Coronary artery (tissue), 2 donors: ENCODE measurements at regions not wholly inside any gene's neighbourhood (a gene's known extent, or its start where the extent isn't known, plus 50 kb on each side); places are given as distances from the start of the nearest gene placed in this dataset.
"Not testable (repeated sequence)": the region's sequence is repeated elsewhere in the genome, so short reads cannot be mapped to it uniquely, and the experiment has no call there.

Experiments
- DNase-seq: peaks from one replicate; pipeline ENCODE4 v3.0.0-alpha.2; 2017; ENCODE audit warnings: low spot score
- H3K27ac ChIP-seq, 2 donors: fragments of 200-600 bp; sonication (generic); one replicate each; pipeline ENCODE4 v1.5.1; 2016 to 2019
- H3K4me3 ChIP-seq: fragments of 200-600 bp; sonication (generic); 2 replicates; pipeline ENCODE4 v1.5.1; 2016; ENCODE audit warnings: mild to moderate bottlenecking, moderate library complexity
- CTCF ChIP-seq: fragments of 200-600 bp; sonication (generic); IDR thresholded peaks from one replicate; pipeline ENCODE4 v1.5.1; 2019; ENCODE audit warnings: antibody characterized with exemption

- no peak for DNase-seq
- Histone ChIP-seq H3K4me3 (no peak overlapping the region), H3K27ac (no peak overlapping the region)
- no peak for TF ChIP-seq CTCF
Observed at GRCh38 chr9:115837618-115838017, 316.0 kb upstream of the PAPPA start.

GRCh38 chr9:115838417-115838816, 315.2 kb upstream of the PAPPA start:
- H3K27ac ChIP-seq, result no peak overlapping the region
- no peak overlapping the region for H3K4me3 ChIP-seq
- TF ChIP-seq CTCF, result no peak
- no peak for DNase-seq

GRCh38 chr9:115844433-115844832, 309.2 kb upstream of the PAPPA start:
- DNase-seq, result not testable (repeated sequence)

GRCh38 chr9:115845648-115846312, 307.8 kb upstream of the PAPPA start:
- H3K27ac ChIP-seq, result no peak overlapping the region
- no peak overlapping the region for H3K4me3 ChIP-seq
- no peak for TF ChIP-seq CTCF
- no peak for DNase-seq

More at GRCh38 chr9:115844433-115844832, 309.2 kb upstream of the PAPPA start:
- H3K4me3 ChIP-seq, H3K27ac ChIP-seq: not testable (repeated sequence)

- DNase-seq, result no peak
- Histone ChIP-seq H3K4me3 (no peak overlapping the region), H3K27ac (no peak overlapping the region)
- TF ChIP-seq CTCF, result no peak
Observed at GRCh38 chr9:115847216-115847615, 306.4 kb upstream of the PAPPA start.

- Histone ChIP-seq H3K27ac (no peak overlapping the region), H3K4me3 (no peak overlapping the region)
- no peak for TF ChIP-seq CTCF
- DNase-seq, result no peak
Observed at GRCh38 chr9:115849679-115850412, 303.7 kb upstream of the PAPPA start.

GRCh38 chr9:115850548-115851304, 302.9 kb upstream of the PAPPA start:
- H3K4me3 ChIP-seq, result no peak overlapping the region

More at GRCh38 chr9:115850548-115851304, 302.9 kb upstream of the PAPPA start:
- no peak overlapping the region for H3K27ac ChIP-seq
- no peak for TF ChIP-seq CTCF
- DNase-seq, result no peak
